ENCODE measurements at regions not wholly inside any gene's neighbourhood (a gene's known extent, or its start where the extent isn't known, plus 50 kb on each side); places are given as distances from the start of the nearest gene placed in this dataset.

GRCh38 chr14:59037086-59037485 is 151.4 kb upstream of the DAAM1 start:
- Histone ChIP-seq H3K27ac (ENCODE audit: low read depth, low read length, poor library complexity, severe bottlenecking) (no peak overlapping the region), H3K9me2 (ENCODE audit: insufficient read depth, low read length) (no peaks in the 10 kb centered on the region), H4K20me1 (ENCODE audit: insufficient read depth, low read length) (no peaks in the 10 kb centered on the region), H2AFZ (ENCODE audit: low read length) (no peak overlapping the region), H3K4me1 (ENCODE audit: insufficient read depth, low read length, poor library complexity, severe bottlenecking) (no peaks in the 10 kb centered on the region), H3K4me3 (ENCODE audit: low read depth, low read length, poor library complexity, severe bottlenecking) (no peak overlapping the region), H3K36me3 (ENCODE audit: insufficient read depth, low read length) (no peaks in the 10 kb centered on the region), H3K9me3 (ENCODE audit: low read length) (no peaks in the 10 kb centered on the region), H3K79me2 (ENCODE audit: insufficient read depth, low read depth, low read length) (no peaks in the 10 kb centered on the region), H3K4me2 (ENCODE audit: low read length) (no peak overlapping the region)
- DNase-seq (ENCODE audit: low spot score), result no peak
- ChIA-PET POLR2A (no interaction called here), CTCF (ENCODE audit: unreplicated experiment) (no interaction called here)
- BruUV-seq (replicated peaks), result no TSS peak
- intact Hi-C loops (cut with micrococcal nuclease; ENCODE audit: unreplicated experiment), result no loop called here
- TF ChIP-seq CTCF (conservative IDR thresholded peaks at IDR 0.05; ENCODE audit: low read length), result no peak
- no peak for TF ChIP-seq EZH2phosphoT487 (IDR thresholded peaks at IDR 0.05; ENCODE audit: borderline replicate concordance, low read depth, low read length)

GRCh38 chr14:59037620-59038019 is 150.8 kb upstream of the DAAM1 start:
- H3K79me2 ChIP-seq (ENCODE audit: insufficient read depth, low read depth, low read length), result no peaks in the 10 kb centered on the region
- DNase-seq (ENCODE audit: low spot score), result no peak
- POLR2A ChIA-PET, result no interaction called here
- H3K4me2 ChIP-seq (ENCODE audit: low read length), result no peak overlapping the region
- TF ChIP-seq EZH2phosphoT487 (IDR thresholded peaks at IDR 0.05; ENCODE audit: borderline replicate concordance, low read depth, low read length) (no peak), CTCF (conservative IDR thresholded peaks at IDR 0.05; ENCODE audit: low read length) (no peak)
- H3K9me2 ChIP-seq (ENCODE audit: insufficient read depth, low read length), result no peaks in the 10 kb centered on the region
- CTCF ChIA-PET (ENCODE audit: unreplicated experiment), result no interaction called here
- no peak overlapping the region for H2AFZ ChIP-seq (ENCODE audit: low read length)
- no peak overlapping the region for H3K4me3 ChIP-seq (ENCODE audit: low read depth, low read length, poor library complexity, severe bottlenecking)
- no peaks in the 10 kb centered on the region for H3K4me1 ChIP-seq (ENCODE audit: insufficient read depth, low read length, poor library complexity, severe bottlenecking)
- no peaks in the 10 kb centered on the region for H4K20me1 ChIP-seq (ENCODE audit: insufficient read depth, low read length)
- H3K36me3 ChIP-seq (ENCODE audit: insufficient read depth, low read length), result no peaks in the 10 kb centered on the region
- no peak overlapping the region for H3K27ac ChIP-seq (ENCODE audit: low read depth, low read length, poor library complexity, severe bottlenecking)
- H3K9me3 ChIP-seq (ENCODE audit: low read length), result no peaks in the 10 kb centered on the region
- no TSS peak for BruUV-seq (replicated peaks)
- intact Hi-C loops (cut with micrococcal nuclease; ENCODE audit: unreplicated experiment), result no loop called here

- CTCF ChIA-PET (ENCODE audit: unreplicated experiment), result no interaction called here
- Histone ChIP-seq H4K20me1 (ENCODE audit: insufficient read depth, low read length) (no peaks in the 10 kb centered on the region), H2AFZ (ENCODE audit: low read length) (no peak overlapping the region), H3K9me3 (ENCODE audit: low read length) (no peaks in the 10 kb centered on the region), H3K36me3 (ENCODE audit: insufficient read depth, low read length) (no peaks in the 10 kb centered on the region), H3K4me1 (ENCODE audit: insufficient read depth, low read length, poor library complexity, severe bottlenecking) (no peaks in the 10 kb centered on the region), H3K27ac (ENCODE audit: low read depth, low read length, poor library complexity, severe bottlenecking) (no peak overlapping the region), H3K4me3 (ENCODE audit: low read depth, low read length, poor library complexity, severe bottlenecking) (no peak overlapping the region), H3K4me2 (ENCODE audit: low read length) (no peak overlapping the region), H3K79me2 (ENCODE audit: insufficient read depth, low read depth, low read length) (no peaks in the 10 kb centered on the region), H3K9me2 (ENCODE audit: insufficient read depth, low read length) (no peaks in the 10 kb centered on the region)
- DNase-seq (ENCODE audit: low spot score), result no peak
- TF ChIP-seq EZH2phosphoT487 (IDR thresholded peaks at IDR 0.05; ENCODE audit: borderline replicate concordance, low read depth, low read length) (no peak), CTCF (conservative IDR thresholded peaks at IDR 0.05; ENCODE audit: low read length) (no peak)
- intact Hi-C loops (cut with micrococcal nuclease; ENCODE audit: unreplicated experiment), result no loop called here
- POLR2A ChIA-PET, result no interaction called here
- no TSS peak for BruUV-seq (replicated peaks)
Observed at GRCh38 chr14:59038746-59039145, 149.7 kb upstream of the DAAM1 start.

Data from OCI-LY7 (cell line).